T-helper 2 cell treated with Interferon-gamma antibody and Interleukin-4, amounts not matched to agents 100 ng/mL and 5 ng/mL, for 36 hours (primary cell): ENCODE measurements at regions not wholly inside any gene's neighbourhood (a gene's known extent, or its start where the extent isn't known, plus 50 kb on each side); places are given as distances from the start of the nearest gene placed in this dataset.

Experiments used
- intact Hi-C: fragments of 100-400 bp; cut with micrococcal nuclease; formaldehyde crosslinking; loops from one replicate; pipeline ENCODE4 v1.15.1; 2023

GRCh38 chr6:22045261-22045912 is 251.4 kb downstream of the PRL start:
- intact Hi-C loops: no loop called here

DNA sequence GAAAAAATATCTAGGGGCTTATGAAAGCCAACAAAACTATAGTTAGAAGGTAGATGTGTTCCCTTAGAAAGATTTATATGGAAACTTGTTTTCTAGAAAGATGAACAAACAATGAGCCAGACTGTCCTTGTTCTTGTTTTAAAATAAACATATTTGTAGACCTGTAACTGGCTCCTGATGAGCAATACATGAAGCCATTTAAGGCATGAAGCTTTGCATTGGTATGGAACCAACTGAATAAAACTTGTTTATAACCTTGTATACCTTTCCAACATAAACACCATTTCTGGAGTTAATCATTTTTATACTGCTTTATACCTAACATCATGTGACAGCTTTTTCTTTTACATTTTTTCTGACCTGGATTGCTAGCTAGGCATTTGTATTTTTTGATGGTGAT is 247.8 kb downstream of the PRL start:
- intact Hi-C loops: no loop called here

DNA sequence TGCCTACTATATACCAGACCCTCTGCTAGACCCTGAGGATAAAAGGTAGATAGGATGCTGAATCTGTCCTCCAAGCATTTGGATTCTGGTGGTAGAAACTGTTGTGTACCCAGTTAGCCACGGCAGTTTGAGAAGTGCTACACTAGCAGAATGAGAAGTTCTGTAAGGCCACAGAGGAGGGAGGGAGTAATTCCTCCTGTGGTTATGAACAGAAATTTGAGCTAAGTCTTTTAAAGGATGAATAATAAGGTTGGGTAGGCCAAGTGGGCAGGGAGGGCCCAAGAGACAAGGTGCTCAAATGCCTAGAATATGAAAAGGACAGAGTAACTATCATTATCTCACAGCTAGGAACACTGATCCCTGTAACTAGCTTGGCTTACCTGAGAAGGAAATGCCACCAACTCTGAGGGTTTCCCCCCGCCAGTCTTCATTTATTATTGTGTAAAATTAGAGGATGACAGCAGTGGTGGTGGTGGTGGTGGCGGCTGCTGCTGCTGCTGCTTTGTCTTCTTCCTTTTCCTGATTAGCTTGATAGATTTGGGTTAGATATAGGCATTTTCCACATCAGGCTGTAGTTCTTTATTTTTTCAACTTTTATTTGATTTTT is 243.3 kb downstream of the PRL start:
- intact Hi-C loops: no loop called here

- intact Hi-C loops: no loop called here
Observed at GRCh38 chr6:22056398-22056797, 240.4 kb downstream of the PRL start.

DNA sequence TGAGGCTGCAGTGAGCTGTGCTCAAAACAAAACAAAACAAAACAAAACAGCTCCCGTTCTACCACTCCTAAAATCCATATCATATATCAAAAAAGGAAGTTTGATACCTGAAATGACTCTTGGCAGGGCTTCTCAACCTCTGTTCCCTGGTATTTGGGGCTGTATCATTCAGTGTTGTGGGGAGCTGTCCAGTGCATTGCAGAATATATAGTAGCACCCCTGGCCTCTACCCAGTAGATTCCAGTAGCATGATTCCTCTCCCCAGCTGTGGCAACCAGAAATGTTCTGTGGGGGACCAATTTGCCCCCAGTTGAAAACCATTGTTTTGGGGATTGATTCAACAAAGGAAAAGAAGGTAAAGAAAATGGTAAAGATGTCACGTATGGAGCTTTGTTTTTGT is 238.9 kb downstream of the PRL start:
- intact Hi-C loops: no loop called here

DNA sequence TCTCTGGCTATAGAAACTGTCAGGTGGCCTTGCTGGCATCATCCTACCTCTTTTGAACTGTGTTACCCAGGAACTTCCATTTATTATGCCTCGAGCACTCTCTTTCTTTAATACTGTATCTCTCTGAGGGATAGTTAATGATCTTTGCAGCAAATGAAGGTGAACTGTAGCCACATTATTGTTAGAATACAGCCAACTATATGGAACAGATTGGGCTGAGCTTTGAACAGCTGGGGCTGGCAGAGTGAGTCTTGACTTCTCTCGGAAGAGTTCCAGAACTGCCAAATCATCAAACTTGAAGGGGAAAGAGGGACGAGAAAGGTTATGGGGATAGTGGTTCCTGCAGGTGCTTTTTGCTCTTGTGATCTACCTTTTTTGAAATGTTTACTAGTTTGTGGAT is 237.7 kb downstream of the PRL start:
- intact Hi-C loops: no loop called here

- intact Hi-C loops: loop anchor here (10.0 kb wide), 1 partner anchor 125 kb away; no protein-coding TSS in a partner anchor
Observed at GRCh38 chr6:22059946-22060345, 236.9 kb downstream of the PRL start.

DNA sequence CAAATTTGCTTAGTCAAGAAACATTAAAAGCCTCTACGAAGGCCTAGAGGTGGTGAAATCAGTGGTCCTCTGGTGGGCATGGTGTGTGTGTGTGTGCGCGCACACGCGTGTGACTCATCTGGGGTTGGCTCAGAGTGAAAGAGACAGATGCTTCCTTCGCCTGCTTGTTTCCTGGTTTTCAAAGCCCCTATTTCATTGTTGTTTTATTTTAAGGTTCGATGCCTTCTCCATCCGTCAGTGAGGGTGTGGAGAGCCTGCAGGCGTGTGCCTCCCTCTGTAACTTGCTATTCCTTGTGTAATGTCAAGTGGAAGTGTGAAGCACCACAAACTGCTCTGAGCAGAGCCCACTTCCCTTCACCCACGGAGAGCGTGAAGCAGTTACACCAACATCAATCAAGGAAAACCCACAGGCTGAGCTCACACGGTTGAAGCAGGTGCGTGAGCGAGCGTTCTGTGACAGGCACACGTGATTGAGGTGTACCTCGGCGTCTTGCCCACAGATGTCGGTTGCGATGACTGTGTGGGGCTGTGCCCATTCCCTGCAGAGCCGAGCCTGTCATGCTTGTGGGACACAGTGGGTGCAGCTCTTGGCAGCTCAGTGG is 233.9 kb downstream of the PRL start:
- intact Hi-C loops: loop anchor here (1.0 to 10.0 kb wide), 3 partner anchors 34 to 128 kb away; no protein-coding TSS in a partner anchor

GRCh38 chr6:22064558-22064957 is 232.3 kb downstream of the PRL start:
- intact Hi-C loops: loop anchor here (10.0 kb wide), 1 partner anchor 130 kb away; no protein-coding TSS in a partner anchor

DNA sequence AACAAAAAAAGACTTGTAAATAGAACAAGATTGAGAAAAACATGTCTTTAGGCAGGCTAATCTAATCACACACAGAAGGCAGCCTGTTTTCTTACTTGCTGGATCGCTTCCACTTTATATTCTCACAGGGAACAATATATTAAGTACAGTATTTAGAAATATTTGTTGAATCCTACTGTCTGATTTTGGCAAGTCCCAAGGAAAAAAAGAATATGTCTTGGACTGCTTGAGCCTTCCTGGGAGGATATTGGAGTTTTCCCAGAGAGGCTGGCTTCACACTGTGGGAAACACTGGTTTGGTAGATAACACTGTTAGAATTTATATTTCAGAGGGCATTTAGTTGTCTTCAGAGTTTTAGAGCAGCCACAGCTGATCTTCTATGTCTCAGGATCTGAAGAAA is 229.7 kb downstream of the PRL start:
- intact Hi-C loops: loop anchor here (5.0 to 10.0 kb wide), 2 partner anchors 132 to 470 kb away; no protein-coding TSS in a partner anchor

DNA sequence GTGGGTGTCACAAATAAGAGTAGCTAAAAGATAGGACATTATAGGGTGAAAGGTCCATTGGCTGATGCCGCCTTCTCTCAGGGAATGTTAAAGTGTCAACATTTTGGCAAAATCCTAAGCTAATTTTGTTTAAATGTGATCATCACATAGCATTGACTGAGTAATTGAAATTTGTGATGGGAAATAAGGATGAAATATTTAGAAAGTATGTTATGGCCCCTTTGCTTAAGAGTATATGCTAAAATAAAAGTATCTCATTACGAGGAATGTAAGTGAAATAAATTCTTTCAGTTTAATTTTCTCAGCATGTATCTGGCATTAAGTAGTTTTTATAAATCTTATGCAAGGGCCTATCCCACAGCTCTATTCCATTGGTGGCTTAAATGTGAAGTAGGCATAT is 229.2 kb downstream of the PRL start:
- intact Hi-C loops: loop anchor here (5.0 to 10.0 kb wide), 2 partner anchors 133 to 470 kb away; no protein-coding TSS in a partner anchor

- intact Hi-C loops: loop anchor here (5.0 to 10.0 kb wide), 2 partner anchors 134 to 471 kb away; no protein-coding TSS in a partner anchor
Observed at GRCh38 chr6:22068561-22069305, 228.1 kb downstream of the PRL start.

GRCh38 chr6:22069306-22069800 is 227.5 kb downstream of the PRL start:
- intact Hi-C loops: loop anchor here (5.0 to 10.0 kb wide), 2 partner anchors 135 to 472 kb away; no protein-coding TSS in a partner anchor

DNA sequence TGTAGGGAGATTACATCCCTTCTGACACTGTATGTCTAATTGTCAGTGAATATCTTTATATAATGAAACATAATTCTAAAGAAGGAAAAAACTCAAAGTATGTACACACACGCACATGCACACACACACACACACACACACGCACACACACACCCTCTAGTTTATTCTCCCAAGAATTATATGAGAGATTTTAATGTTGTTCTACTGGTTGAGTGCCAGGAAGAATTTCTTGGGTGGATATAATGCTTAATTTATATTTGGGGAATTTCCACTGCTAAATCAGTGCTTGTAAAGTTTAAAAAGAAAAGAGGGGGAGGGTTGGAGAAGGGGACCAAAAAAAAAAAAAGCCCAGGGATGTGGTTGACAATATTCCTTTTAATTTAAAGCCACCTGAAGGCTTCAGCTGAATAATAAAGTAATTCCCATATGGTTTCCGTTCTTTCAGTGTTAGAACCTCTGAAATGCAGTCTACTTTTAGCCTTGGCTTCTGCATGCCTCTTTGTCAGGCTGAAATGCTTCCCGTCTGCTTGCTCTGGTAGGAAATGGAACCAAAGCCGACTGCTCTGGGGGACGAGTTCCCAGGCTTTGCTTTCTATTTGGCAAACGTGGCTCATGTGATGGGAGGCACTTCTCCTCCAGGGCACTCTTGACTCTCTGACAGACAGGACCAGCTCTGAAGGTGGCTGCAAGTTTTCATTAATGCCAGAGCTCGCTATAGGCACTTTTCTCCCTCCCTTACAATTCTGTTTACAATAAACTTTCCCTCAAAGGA is 225.4 kb downstream of the PRL start:
- intact Hi-C loops: no loop called here

DNA sequence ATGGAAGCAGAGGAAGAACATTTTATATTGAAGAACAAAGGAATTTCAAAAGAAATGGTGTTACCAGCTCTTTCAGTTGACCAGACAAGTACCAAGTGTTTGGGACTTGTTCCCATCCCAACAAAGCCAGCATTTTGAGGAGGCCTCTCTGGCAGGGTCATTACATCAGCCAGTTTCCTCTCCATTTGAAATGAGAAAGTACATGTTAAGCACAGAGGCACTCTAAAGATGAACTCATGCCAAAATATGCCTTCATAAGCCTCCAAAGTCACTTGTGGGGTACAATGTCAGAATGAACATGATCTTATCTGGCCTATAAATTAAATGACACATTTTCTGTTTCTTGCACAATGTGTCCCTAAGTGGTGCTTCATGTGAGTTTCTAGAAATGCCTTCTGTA is 223.9 kb downstream of the PRL start:
- intact Hi-C loops: no loop called here

DNA sequence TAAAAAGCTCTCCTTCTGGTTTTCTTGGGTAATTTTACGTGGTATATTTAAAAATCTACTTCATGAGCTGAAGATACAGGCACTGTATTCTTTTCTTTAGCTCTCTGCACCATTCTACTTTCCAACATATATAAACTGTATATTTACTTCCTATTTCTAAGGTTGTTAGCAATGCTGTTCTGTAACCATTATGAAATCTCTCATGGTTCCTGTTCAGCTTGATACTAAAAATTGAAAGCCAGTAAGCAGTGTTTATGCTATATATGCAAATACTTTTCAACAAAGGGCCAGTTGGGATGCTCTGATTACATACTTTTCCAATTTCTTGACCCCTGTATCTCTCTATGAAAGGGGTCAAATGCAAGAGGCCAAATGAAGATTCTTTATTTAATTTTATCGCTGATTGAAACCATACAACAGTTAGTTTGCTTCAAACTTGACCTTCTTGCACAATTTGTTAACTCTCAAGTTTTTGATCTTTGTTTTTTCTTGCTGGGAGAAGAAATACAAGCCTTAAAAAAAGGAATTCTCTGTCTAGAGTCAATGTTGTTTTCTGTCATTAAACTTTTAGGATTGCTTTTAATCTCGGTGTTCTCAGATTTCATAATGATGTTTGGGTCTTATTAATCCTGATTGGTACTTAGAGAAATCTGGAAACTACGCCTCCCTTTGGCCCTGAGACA is 223.2 kb downstream of the PRL start:
- intact Hi-C loops: no loop called here

DNA sequence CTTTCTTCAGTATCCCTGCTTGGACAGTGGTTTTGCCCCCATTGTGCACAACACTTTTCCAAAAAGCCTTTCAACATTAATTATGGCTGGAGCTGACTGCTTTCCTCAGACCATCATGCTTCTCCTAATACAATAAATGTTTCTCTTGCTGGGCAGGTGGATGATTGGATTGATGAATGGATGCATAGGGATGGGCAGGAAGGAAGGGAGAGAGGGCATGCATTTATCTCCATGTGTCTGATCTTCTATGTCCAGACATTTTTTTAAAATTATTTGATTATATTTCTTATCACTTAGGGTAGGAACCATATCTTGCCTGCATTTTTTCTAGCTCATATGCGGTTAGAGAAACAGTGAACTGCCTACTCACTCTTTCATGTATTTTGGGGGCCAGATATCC is 218.5 kb downstream of the PRL start:
- intact Hi-C loops: no loop called here

- intact Hi-C loops: no loop called here
Observed at GRCh38 chr6:22078802-22079545, 217.9 kb downstream of the PRL start.

GRCh38 chr6:22079783-22080182 is 217.1 kb downstream of the PRL start:
- intact Hi-C loops: no loop called here
